ENCODE measurements at regions not wholly inside any gene's neighbourhood (a gene's known extent, or its start where the extent isn't known, plus 50 kb on each side); places are given as distances from the start of the nearest gene placed in this dataset.

- H2AFZ ChIP-seq (ENCODE audit: low read depth) = no peak overlapping the region
- H3K27ac ChIP-seq = no peak overlapping the region
- no peak overlapping the region for H3K4me2 ChIP-seq
- H4K20me1 ChIP-seq (ENCODE audit: insufficient read depth) = no peaks in the 10 kb centered on the region
- H3K4me3 ChIP-seq (IDR thresholded peaks at IDR 0.05; ENCODE audit: insufficient read depth, low read depth, low read length) = no peak overlapping the region
- H3K27me3 ChIP-seq (ENCODE audit: insufficient read depth, low read depth) = no peaks in the 10 kb centered on the region
- H3K4me1 ChIP-seq (ENCODE audit: low read depth, poor library complexity, severe bottlenecking) = no peaks in the 10 kb centered on the region
- no peaks in the 10 kb centered on the region for H3K79me2 ChIP-seq (ENCODE audit: insufficient read depth, low read depth)
- no peak for TF ChIP-seq CTCF (conservative IDR thresholded peaks at IDR 0.05; ENCODE audit: low read depth, low read length)
- no peaks in the 10 kb centered on the region for H3K36me3 ChIP-seq (ENCODE audit: insufficient read depth)
- H3K9ac ChIP-seq = no peak overlapping the region
Observed at GRCh38 chr2:104658904-104659591, 194.9 kb upstream of the POU3F3 start.

GRCh38 chr2:104660991-104661390 lies 192.9 kb upstream of the POU3F3 start:
- H3K36me3 ChIP-seq (ENCODE audit: insufficient read depth) = no peaks in the 10 kb centered on the region

DNA sequence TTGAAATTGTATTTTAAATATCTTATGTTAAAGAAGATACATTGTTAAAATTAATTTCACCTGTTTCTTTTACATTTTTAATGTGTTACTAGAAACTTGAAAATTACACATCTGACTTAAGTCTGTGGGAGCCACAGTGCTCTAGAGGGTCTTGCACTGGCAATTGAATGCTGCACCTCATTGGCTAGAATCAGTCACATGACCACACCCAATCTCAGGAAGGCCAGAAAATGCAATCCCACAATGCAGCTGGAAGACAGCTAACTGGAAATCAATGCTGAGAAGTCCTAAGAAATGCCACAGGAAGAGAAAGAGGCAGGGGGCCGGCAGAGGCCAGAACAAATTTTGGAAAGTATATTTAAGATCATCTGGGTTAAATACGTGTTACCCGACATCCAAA lies 189.2 kb upstream of the POU3F3 start:
- H3K9ac ChIP-seq = no peak overlapping the region
- no peaks in the 10 kb centered on the region for H4K20me1 ChIP-seq (ENCODE audit: insufficient read depth)
- TF ChIP-seq CTCF (conservative IDR thresholded peaks at IDR 0.05; ENCODE audit: low read depth, low read length) = no peak
- no peaks in the 10 kb centered on the region for H3K27me3 ChIP-seq (ENCODE audit: insufficient read depth, low read depth)
- H3K4me1 ChIP-seq (ENCODE audit: low read depth, poor library complexity, severe bottlenecking) = no peaks in the 10 kb centered on the region
- H3K79me2 ChIP-seq (ENCODE audit: insufficient read depth, low read depth) = no peaks in the 10 kb centered on the region
- H3K4me2 ChIP-seq = no peak overlapping the region
- H3K4me3 ChIP-seq (IDR thresholded peaks at IDR 0.05; ENCODE audit: insufficient read depth, low read depth, low read length) = no peak overlapping the region
- no peak overlapping the region for H3K27ac ChIP-seq
- H2AFZ ChIP-seq (ENCODE audit: low read depth) = no peak overlapping the region
- H3K36me3 ChIP-seq (ENCODE audit: insufficient read depth) = no peaks in the 10 kb centered on the region

More at GRCh38 chr2:104660991-104661390, 192.9 kb upstream of the POU3F3 start:
- Histone ChIP-seq H3K4me1 (ENCODE audit: low read depth, poor library complexity, severe bottlenecking) (no peaks in the 10 kb centered on the region), H3K79me2 (ENCODE audit: insufficient read depth, low read depth) (no peaks in the 10 kb centered on the region), H3K27me3 (ENCODE audit: insufficient read depth, low read depth) (no peaks in the 10 kb centered on the region), H3K4me3 (IDR thresholded peaks at IDR 0.05; ENCODE audit: insufficient read depth, low read depth, low read length) (no peak overlapping the region), H3K9ac (no peak overlapping the region), H2AFZ (ENCODE audit: low read depth) (no peak overlapping the region), H3K27ac (no peak overlapping the region), H4K20me1 (ENCODE audit: insufficient read depth) (no peaks in the 10 kb centered on the region), H3K4me2 (no peak overlapping the region)
- no peak for TF ChIP-seq CTCF (conservative IDR thresholded peaks at IDR 0.05; ENCODE audit: low read depth, low read length)

- Histone ChIP-seq H3K79me2 (ENCODE audit: insufficient read depth, low read depth) (no peaks in the 10 kb centered on the region), H4K20me1 (ENCODE audit: insufficient read depth) (no peaks in the 10 kb centered on the region), H3K4me2 (no peak overlapping the region), H3K4me1 (ENCODE audit: low read depth, poor library complexity, severe bottlenecking) (no peaks in the 10 kb centered on the region), H3K27ac (no peak overlapping the region), H2AFZ (ENCODE audit: low read depth) (no peak overlapping the region), H3K9ac (no peak overlapping the region), H3K4me3 (IDR thresholded peaks at IDR 0.05; ENCODE audit: insufficient read depth, low read depth, low read length) (no peak overlapping the region), H3K27me3 (ENCODE audit: insufficient read depth, low read depth) (no peaks in the 10 kb centered on the region), H3K36me3 (ENCODE audit: insufficient read depth) (no peaks in the 10 kb centered on the region)
- no peak for TF ChIP-seq CTCF (conservative IDR thresholded peaks at IDR 0.05; ENCODE audit: low read depth, low read length)
Observed at GRCh38 chr2:104668631-104669030, 185.3 kb upstream of the POU3F3 start.
